ENCODE measurements at regions not wholly inside any gene's neighbourhood (a gene's known extent, or its start where the extent isn't known, plus 50 kb on each side); places are given as distances from the start of the nearest gene placed in this dataset.

GRCh38 chr15:25244731-25245585, 193.9 kb downstream of the UBE3A start:
- H3K27me3 Mint-ChIP-seq, result no peaks in the 10 kb centered on the region
- DNase-seq, result no peak
- no peaks in the 10 kb centered on the region for H4K20me1 ChIP-seq (ENCODE audit: control insufficient read depth, insufficient read depth, low read length, poor library complexity, severe bottlenecking)
- no peaks in the 10 kb centered on the region for H3K27me3 ChIP-seq (replicated peaks in 1 of 4; ENCODE audit: control extremely low read depth in 1 of 4, control insufficient read depth in 3 of 4, insufficient read depth in 4 of 4, low read length in 3 of 4)
- ChIA-PET CTCF (no interaction called here), POLR2A (no interaction called here)
- H3K9ac ChIP-seq (ENCODE audit: low read length), result no peak overlapping the region
- H3K4me3 ChIP-seq (ENCODE audit: control extremely low read depth in 1 of 5, extremely low read depth in 1 of 5, insufficient read depth in 1 of 5, low read depth in 2 of 5, low read length in 4 of 5), result no peak overlapping the region
- H3K4me1 Mint-ChIP-seq, result no peaks in the 10 kb centered on the region
- no peak overlapping the region for H3K27ac Mint-ChIP-seq
- H3K4me1 ChIP-seq (ENCODE audit: control insufficient read depth in 2 of 2, insufficient read depth in 2 of 2, low read length in 2 of 2), result no peaks in the 10 kb centered on the region
- no peak for ATAC-seq (ENCODE audit: low read depth)
- 93% methylated on average over 11 of the region's 15 CpGs for WGBS (ENCODE audit: insufficient coverage)
- no peaks in the 10 kb centered on the region for H3K36me3 ChIP-seq (replicated peaks in 1 of 2; ENCODE audit: control extremely low read depth in 1 of 2, control insufficient read depth in 1 of 2, extremely low read depth in 1 of 2, insufficient read depth in 2 of 2, low read length in 1 of 2)
- no peak overlapping the region for H3K27ac ChIP-seq (ENCODE audit: low read length in 2 of 2)
- H3K79me2 ChIP-seq (ENCODE audit: control insufficient read depth, insufficient read depth, low read length), result no peaks in the 10 kb centered on the region
- intact Hi-C loops (cut with micrococcal nuclease), result no loop called here
- H3K9me3 ChIP-seq (ENCODE audit: control extremely low read depth in 1 of 3, control insufficient read depth in 2 of 3, insufficient read depth in 1 of 3, low read length in 2 of 3), result peaks cover 0 to 95% (median 0%) of the 10 kb centered on the region in 3 donors
- H3K4me2 ChIP-seq (replicated peaks; ENCODE audit: low read depth, low read length, poor library complexity, severe bottlenecking), result no peak overlapping the region
- H3K9me3 Mint-ChIP-seq (ENCODE audit: insufficient read depth), result peaks cover 2% of the 10 kb centered on the region
- H3K4me3 Mint-ChIP-seq, result no peak overlapping the region
- no peak overlapping the region for H2AFZ ChIP-seq (ENCODE audit: insufficient read depth, low read depth, low read length, poor library complexity, severe bottlenecking)
- TF ChIP-seq, protein P1, sequence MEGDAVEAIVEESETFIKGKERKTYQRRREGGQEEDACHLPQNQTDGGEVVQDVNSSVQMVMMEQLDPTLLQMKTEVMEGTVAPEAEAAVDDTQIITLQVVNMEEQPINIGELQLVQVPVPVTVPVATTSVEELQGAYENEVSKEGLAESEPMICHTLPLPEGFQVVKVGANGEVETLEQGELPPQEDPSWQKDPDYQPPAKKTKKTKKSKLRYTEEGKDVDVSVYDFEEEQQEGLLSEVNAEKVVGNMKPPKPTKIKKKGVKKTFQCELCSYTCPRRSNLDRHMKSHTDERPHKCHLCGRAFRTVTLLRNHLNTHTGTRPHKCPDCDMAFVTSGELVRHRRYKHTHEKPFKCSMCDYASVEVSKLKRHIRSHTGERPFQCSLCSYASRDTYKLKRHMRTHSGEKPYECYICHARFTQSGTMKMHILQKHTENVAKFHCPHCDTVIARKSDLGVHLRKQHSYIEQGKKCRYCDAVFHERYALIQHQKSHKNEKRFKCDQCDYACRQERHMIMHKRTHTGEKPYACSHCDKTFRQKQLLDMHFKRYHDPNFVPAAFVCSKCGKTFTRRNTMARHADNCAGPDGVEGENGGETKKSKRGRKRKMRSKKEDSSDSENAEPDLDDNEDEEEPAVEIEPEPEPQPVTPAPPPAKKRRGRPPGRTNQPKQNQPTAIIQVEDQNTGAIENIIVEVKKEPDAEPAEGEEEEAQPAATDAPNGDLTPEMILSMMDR (IDR thresholded peaks at IDR 0.05), result no peak
- no peak for TF ChIP-seq EZH2 (IDR thresholded peaks at IDR 0.05; ENCODE audit: borderline replicate concordance, insufficient read depth, low read depth, low read length, poor library complexity, severe bottlenecking)

- intact Hi-C loops (cut with micrococcal nuclease), result no loop called here
- Mint-ChIP-seq H3K4me1 (no peaks in the 10 kb centered on the region), H3K27me3 (no peaks in the 10 kb centered on the region), H3K9me3 (ENCODE audit: insufficient read depth) (peaks cover 2% of the 10 kb centered on the region), H3K27ac (no peak overlapping the region), H3K4me3 (no peak overlapping the region)
- Histone ChIP-seq H3K9ac (ENCODE audit: low read length) (no peak overlapping the region), H3K27me3 (replicated peaks in 1 of 4; ENCODE audit: control extremely low read depth in 1 of 4, control insufficient read depth in 3 of 4, insufficient read depth in 4 of 4, low read length in 3 of 4) (no peaks in the 10 kb centered on the region), H3K9me3 (ENCODE audit: control extremely low read depth in 1 of 3, control insufficient read depth in 2 of 3, insufficient read depth in 1 of 3, low read length in 2 of 3) (peaks cover 0 to 95% (median 0%) of the 10 kb centered on the region in 3 donors), H3K4me3 (ENCODE audit: control extremely low read depth in 1 of 5, extremely low read depth in 1 of 5, insufficient read depth in 1 of 5, low read depth in 2 of 5, low read length in 4 of 5) (no peak overlapping the region), H3K79me2 (ENCODE audit: control insufficient read depth, insufficient read depth, low read length) (no peaks in the 10 kb centered on the region), H3K27ac (ENCODE audit: low read length in 2 of 2) (no peak overlapping the region), H3K4me1 (ENCODE audit: control insufficient read depth in 2 of 2, insufficient read depth in 2 of 2, low read length in 2 of 2) (no peaks in the 10 kb centered on the region), H2AFZ (ENCODE audit: insufficient read depth, low read depth, low read length, poor library complexity, severe bottlenecking) (no peak overlapping the region), H3K36me3 (replicated peaks in 1 of 2; ENCODE audit: control extremely low read depth in 1 of 2, control insufficient read depth in 1 of 2, extremely low read depth in 1 of 2, insufficient read depth in 2 of 2, low read length in 1 of 2) (no peaks in the 10 kb centered on the region), H3K4me2 (replicated peaks; ENCODE audit: low read depth, low read length, poor library complexity, severe bottlenecking) (no peak overlapping the region), H4K20me1 (ENCODE audit: control insufficient read depth, insufficient read depth, low read length, poor library complexity, severe bottlenecking) (no peaks in the 10 kb centered on the region)
- ChIA-PET POLR2A (no interaction called here), CTCF (no interaction called here)
- TF ChIP-seq EZH2 (IDR thresholded peaks at IDR 0.05; ENCODE audit: borderline replicate concordance, insufficient read depth, low read depth, low read length, poor library complexity, severe bottlenecking), result no peak
- ATAC-seq (ENCODE audit: low read depth) (no peak), DNase-seq (no peak)
- 86% methylated on average over 17 of the region's 17 CpGs for WGBS (ENCODE audit: insufficient coverage)
Measured at GRCh38 chr15:25245801-25246622, 192.8 kb downstream of the UBE3A start.
